LHCN-M2 (cell line): ENCODE measurements at regions not wholly inside any gene's neighbourhood (a gene's known extent, or its start where the extent isn't known, plus 50 kb on each side); places are given as distances from the start of the nearest gene placed in this dataset.
A peak's percentile ranks its signal among the peaks of the same experiment; 100 is the strongest.

Experiments used
- DNase-seq: peaks from one replicate; pipeline ENCODE4 v3.0.0-alpha.2; 2012; ENCODE audit warnings: low read depth

- peak; percentile 79 for DNase-seq
Measured at GRCh38 chr13:104809483-104809882, 1726.0 kb downstream of the EFNB2 start.

- no peak for DNase-seq
Measured at GRCh38 chr13:104805346-104805745, 1730.1 kb downstream of the EFNB2 start.

GRCh38 chr13:104799152-104799551 is 1732.9 kb upstream of the SLC10A2 start:
- no peak for DNase-seq

GRCh38 chr13:104798486-104798885 is 1732.3 kb upstream of the SLC10A2 start:
- no peak for DNase-seq

GRCh38 chr13:104796581-104796980 is 1730.4 kb upstream of the SLC10A2 start:
- DNase-seq, result peak; percentile 58

GRCh38 chr13:104785952-104786351 is 1719.7 kb upstream of the SLC10A2 start:
- DNase-seq, result no peak

GRCh38 chr13:104784891-104785290 is 1718.7 kb upstream of the SLC10A2 start:
- DNase-seq, result no peak

- peak; percentile 81 for DNase-seq
Measured at GRCh38 chr13:104782741-104783140, 1716.5 kb upstream of the SLC10A2 start.

GRCh38 chr13:104779311-104779993 is 1713.2 kb upstream of the SLC10A2 start:
- DNase-seq, result peak; percentile 86

GRCh38 chr13:104773775-104774174 is 1707.6 kb upstream of the SLC10A2 start:
- peak; percentile 76 for DNase-seq

GRCh38 chr13:104769545-104769944 is 1703.3 kb upstream of the SLC10A2 start:
- DNase-seq, result no peak

- no peak for DNase-seq
Measured at GRCh38 chr13:104766319-104766718, 1700.1 kb upstream of the SLC10A2 start.

GRCh38 chr13:104764600-104764999 is 1698.4 kb upstream of the SLC10A2 start:
- DNase-seq, result no peak

GRCh38 chr13:104759069-104759468 is 1692.9 kb upstream of the SLC10A2 start:
- no peak for DNase-seq

- no peak for DNase-seq
Measured at GRCh38 chr13:104757712-104758111, 1691.5 kb upstream of the SLC10A2 start.

- DNase-seq, result no peak
Measured at GRCh38 chr13:104750377-104750776, 1684.2 kb upstream of the SLC10A2 start.

- peak; percentile 19 for DNase-seq
Measured at GRCh38 chr13:104740641-104741222, 1674.5 kb upstream of the SLC10A2 start.

- DNase-seq, result peak; percentile 32
Measured at GRCh38 chr13:104737713-104738112, 1671.5 kb upstream of the SLC10A2 start.

- no peak for DNase-seq
Measured at GRCh38 chr13:104733427-104733826, 1667.2 kb upstream of the SLC10A2 start.

- no peak for DNase-seq
Measured at GRCh38 chr13:104715111-104715510, 1648.9 kb upstream of the SLC10A2 start.

GRCh38 chr13:104705031-104705750 is 1639.0 kb upstream of the SLC10A2 start:
- DNase-seq, result no peak

- DNase-seq, result no peak
Measured at GRCh38 chr13:104701591-104701990, 1635.4 kb upstream of the SLC10A2 start.

GRCh38 chr13:104694397-104694796 is 1628.2 kb upstream of the SLC10A2 start:
- no peak for DNase-seq
